HL-60/S4 treated with phorbol 12-myristate 13-acetate at 8.2 ng/mL for 4 days and 3 days (cell line): ENCODE measurements at regions not wholly inside any gene's neighbourhood (a gene's known extent, or its start where the extent isn't known, plus 50 kb on each side); places are given as distances from the start of the nearest gene placed in this dataset.

ENCODE experiments used
- in situ Hi-C: fragments of 300-500 bp; cut with MboI; formaldehyde crosslinking; loops from 2 replicates; pipeline ENCODE4 v1.15.0; 2022; ENCODE audit warnings: low sequenced_read_pairs

- in situ Hi-C loops = no loop called here
Observed at GRCh38 chr2:65662654-65663432, 230.4 kb upstream of the SPRED2 start.

- in situ Hi-C loops = no loop called here
Observed at GRCh38 chr2:65661980-65662653, 229.7 kb upstream of the SPRED2 start.

GRCh38 chr2:65660340-65660739 is 227.9 kb upstream of the SPRED2 start:
- in situ Hi-C loops = no loop called here

- in situ Hi-C loops = no loop called here
Observed at GRCh38 chr2:65658881-65659280, 226.5 kb upstream of the SPRED2 start.

GRCh38 chr2:65658266-65658665 is 225.9 kb upstream of the SPRED2 start:
- in situ Hi-C loops = no loop called here

GRCh38 chr2:65656160-65656718 is 223.8 kb upstream of the SPRED2 start:
- in situ Hi-C loops = no loop called here

GRCh38 chr2:65655000-65655399 is 222.6 kb upstream of the SPRED2 start:
- in situ Hi-C loops = no loop called here

GRCh38 chr2:65654496-65654895 is 222.1 kb upstream of the SPRED2 start:
- in situ Hi-C loops = no loop called here

- in situ Hi-C loops = no loop called here
Observed at GRCh38 chr2:65652066-65652465, 219.7 kb upstream of the SPRED2 start.

GRCh38 chr2:65649811-65650589 is 217.6 kb upstream of the SPRED2 start:
- in situ Hi-C loops = no loop called here

GRCh38 chr2:65647249-65647842 is 214.9 kb upstream of the SPRED2 start:
- in situ Hi-C loops = no loop called here

GRCh38 chr2:65640793-65641103 is 208.3 kb upstream of the SPRED2 start:
- in situ Hi-C loops = no loop called here

- in situ Hi-C loops = no loop called here
Observed at GRCh38 chr2:65639156-65639864, 206.9 kb upstream of the SPRED2 start.

- in situ Hi-C loops = no loop called here
Observed at GRCh38 chr2:65638443-65638842, 206.0 kb upstream of the SPRED2 start.

GRCh38 chr2:65636813-65637483 is 204.5 kb upstream of the SPRED2 start:
- in situ Hi-C loops = no loop called here

GRCh38 chr2:65636024-65636423 is 203.6 kb upstream of the SPRED2 start:
- in situ Hi-C loops = no loop called here

GRCh38 chr2:65634304-65634703 is 201.9 kb upstream of the SPRED2 start:
- in situ Hi-C loops = no loop called here

- in situ Hi-C loops = no loop called here
Observed at GRCh38 chr2:65630643-65631042, 198.2 kb upstream of the SPRED2 start.

- in situ Hi-C loops = no loop called here
Observed at GRCh38 chr2:65628156-65628555, 195.8 kb upstream of the SPRED2 start.

GRCh38 chr2:65626831-65627230 is 194.4 kb upstream of the SPRED2 start:
- in situ Hi-C loops = no loop called here
